NCI-H69 (cell line): ENCODE measurements at regions not wholly inside any gene's neighbourhood (a gene's known extent, or its start where the extent isn't known, plus 50 kb on each side); places are given as distances from the start of the nearest gene placed in this dataset.
"Not testable (repeated sequence)": the region's sequence is repeated elsewhere in the genome, so short reads cannot be mapped to it uniquely, and the experiment has no call there.

Experiments used
- DNase-seq: peaks from one replicate; lab custom pipeline; 2025; lab: John Stamatoyannopoulos, UW

- DNase-seq: no peak
These were observed 91.2 kb upstream of the ERCC6L2 start for GRCh38 chr9:95784318-95784717.

DNA sequence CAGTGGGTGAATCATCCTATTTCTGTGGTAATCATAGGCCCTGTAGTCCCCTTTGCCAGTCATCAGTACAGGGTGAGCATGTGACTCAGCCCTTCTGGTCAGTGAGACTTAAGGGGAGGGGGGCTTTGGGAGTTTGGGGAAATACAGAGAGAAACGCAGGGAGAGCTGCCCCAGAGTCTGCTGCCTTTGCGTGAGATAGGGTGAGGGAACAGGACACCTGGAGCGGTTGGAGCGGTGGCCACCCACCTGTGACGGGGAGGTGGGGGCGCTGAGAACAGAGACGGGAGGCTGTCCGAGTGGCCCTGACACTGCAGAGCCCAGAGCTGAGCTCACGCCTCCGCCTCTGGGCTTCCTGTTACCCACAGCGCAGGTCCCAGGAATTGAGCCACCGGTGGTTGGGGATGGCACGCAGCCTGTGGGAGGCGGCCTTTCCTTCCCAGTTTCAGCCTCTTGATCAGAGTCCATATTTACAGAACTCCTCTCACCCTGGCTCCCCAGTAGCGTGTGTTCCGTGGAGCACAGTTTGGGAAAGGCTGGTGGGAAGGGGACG lies 92.0 kb upstream of the ERCC6L2 start:
- DNase-seq: no peak

- DNase-seq: no peak
These were observed 94.7 kb upstream of the ERCC6L2 start for GRCh38 chr9:95780751-95781150.

DNA sequence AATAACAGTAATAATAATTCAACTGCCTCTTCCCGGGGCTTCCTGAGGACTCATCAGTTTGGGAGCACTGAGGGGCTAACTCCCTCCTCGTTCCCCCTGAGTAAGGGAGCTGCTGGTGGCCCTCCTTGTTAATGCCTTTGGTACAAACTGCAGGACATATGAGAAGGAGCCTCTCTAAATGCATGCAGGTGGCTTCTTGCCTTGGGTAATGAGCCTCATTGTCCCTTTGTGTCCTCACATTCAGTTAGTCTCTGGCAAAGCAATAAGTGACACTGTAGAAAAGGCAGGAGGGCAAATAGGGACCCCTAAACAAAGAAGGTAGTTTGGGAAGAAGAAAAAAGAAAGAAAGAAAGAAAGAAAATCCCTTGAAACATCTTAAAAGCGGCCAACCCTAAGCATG lies 95.4 kb upstream of the ERCC6L2 start:
- no peak for DNase-seq

- DNase-seq: not testable (repeated sequence)
These were observed 95.9 kb upstream of the ERCC6L2 start for GRCh38 chr9:95779597-95779996.

DNA sequence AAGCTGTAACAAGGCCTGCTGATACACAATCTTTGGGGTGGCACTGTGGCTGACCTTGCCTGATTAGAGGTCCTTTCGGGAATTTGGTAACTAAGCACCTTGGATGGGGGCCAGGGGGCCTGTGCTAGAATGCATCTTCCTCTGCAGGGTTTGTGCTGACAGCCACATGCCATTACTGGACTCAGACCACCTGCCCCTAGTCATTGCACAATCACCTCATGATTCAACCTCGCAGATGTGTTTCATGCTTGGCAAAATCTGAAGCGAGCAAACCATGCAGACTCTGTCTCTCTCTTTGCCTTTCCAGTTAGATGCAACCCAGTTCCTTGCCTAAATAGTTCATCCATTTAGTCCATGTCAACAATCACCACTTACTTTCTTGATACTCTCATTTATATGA lies 96.5 kb upstream of the ERCC6L2 start:
- DNase-seq: no peak

DNA sequence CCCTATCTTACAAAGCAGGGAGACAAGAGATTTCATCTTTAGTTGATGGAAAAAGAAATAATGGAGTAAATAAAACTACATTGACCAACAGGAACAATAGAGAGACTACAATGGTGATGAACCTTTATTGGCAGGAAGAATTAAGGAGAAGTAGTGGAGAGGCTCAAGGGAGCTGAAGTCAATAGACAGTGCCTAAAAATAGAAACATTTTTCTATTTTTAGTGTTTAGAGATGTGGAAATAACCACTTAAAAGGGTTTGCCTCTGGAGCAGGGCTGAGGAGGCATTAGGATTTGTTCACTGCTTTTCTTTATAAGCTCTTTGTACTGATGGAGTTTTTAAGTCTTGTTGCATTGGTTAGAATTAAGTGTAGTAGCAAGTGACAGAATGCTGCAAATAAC lies 98.4 kb upstream of the ERCC6L2 start:
- DNase-seq: no peak

DNA sequence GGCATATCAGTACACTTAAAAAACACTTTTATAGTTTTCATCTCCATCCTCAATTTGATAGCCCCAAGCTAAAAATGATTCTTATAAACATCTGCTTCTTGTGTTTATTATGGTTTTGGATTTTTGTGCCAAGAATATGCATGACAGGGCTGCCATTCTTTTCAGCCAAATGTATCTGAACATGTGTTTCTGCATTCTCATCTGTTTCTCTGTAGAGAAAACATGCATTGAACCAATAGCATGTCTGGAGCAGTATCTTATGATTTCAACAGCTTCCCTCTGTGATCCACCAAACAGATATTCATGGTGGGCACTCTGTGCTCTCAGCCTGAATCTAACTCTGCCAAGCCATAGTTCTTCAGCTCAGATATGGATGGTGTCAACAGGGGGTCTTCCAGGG lies 99.3 kb upstream of the ERCC6L2 start:
- DNase-seq: no peak

GRCh38 chr9:95775191-95775590 lies 100.3 kb upstream of the ERCC6L2 start:
- no peak for DNase-seq

GRCh38 chr9:95773053-95773418 lies 102.5 kb upstream of the ERCC6L2 start:
- DNase-seq: no peak

DNA sequence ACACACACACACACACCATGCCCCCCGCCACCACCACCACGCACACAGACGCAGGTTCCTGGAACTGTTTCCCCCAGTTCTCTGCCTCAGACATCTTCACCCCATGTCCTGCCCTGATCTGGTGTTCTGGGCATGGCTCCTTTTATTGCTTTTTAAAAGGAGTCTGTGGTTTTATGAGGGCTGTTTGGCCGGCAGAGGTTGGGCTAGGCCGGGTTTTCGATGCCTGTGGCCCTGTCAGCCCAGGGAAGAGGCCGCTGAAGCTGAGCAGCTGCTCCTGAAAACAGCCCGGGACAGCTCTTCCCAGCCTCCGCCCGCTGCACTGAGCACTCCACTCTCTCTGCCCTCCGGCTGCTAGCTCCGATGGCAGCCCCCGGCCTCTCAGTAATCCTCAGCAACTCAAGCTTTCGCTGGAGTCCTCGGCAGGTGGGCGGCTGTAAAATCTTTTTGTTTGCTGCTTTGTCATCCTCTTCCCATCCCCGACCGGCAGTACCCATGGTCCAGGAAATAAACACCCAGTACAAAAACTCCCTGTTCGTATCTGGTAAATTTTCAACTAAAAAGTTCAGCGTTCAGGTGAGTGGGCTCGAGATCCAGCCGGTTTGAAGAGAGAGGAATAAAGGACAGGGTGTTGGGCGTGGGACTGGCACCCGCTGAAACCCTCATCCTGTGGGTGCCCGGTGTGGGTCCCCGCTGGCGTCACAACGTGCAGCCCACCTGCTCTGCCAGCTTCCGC lies 103.0 kb upstream of the ERCC6L2 start:
- no peak for DNase-seq

DNA sequence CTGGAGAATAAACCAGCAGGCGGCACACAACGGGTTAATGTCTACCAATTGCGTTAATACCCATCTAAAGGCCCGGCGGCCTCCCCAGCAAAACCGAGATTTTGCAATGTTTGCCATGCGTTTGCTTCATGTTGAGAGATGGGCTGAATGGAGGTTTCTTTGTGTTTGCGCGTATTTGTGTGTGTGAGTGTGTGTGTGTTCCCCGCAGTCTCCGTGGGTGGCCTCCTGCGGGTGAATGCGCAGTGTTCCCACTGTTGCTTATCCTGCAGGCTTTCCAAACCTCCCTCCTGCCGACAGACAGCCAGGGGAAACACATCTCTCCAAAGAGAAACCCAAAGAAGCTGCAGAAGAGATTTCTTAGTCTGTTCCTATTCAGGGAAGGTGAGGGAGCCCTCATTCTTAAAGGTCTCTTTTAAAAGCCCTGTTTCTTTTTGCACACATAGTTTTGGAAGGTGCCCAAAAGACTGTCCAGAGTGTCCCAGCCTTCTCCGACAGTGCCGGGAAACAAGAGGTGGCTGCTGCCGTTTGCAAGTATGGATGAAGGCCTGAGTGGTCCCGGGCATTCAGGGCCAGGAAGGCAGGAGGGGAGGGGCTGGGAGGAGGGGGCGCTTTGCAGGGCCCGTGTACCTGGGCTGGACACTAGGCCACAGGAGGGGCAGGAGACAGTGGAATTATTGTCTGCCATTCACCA lies 103.8 kb upstream of the ERCC6L2 start:
- DNase-seq: peak; percentile 74

GRCh38 chr9:95770653-95771131 lies 104.8 kb upstream of the ERCC6L2 start:
- peak; percentile 40 for DNase-seq

GRCh38 chr9:95769909-95770433 lies 105.5 kb upstream of the ERCC6L2 start:
- DNase-seq: no peak

GRCh38 chr9:95769473-95769872 lies 106.0 kb upstream of the ERCC6L2 start:
- DNase-seq: no peak

DNA sequence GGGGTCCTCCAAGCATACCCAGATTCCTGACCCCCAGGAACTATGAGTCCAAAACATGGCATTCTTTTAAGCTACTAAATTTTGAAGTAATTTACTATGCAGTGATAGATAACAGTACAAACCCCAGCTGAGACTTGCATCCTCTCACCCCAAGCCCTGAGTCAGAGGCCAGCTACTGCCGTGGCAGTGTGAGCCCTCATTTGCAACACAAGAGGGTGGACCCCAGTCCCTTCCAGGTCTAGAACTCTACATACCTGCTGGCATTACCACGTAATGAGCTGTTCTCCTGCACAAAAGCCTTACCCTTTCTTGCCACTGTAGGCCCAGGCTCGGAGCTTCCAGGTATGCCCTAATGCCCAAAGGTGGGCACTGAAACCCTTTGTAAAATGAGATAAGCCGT lies 108.6 kb upstream of the ERCC6L2 start:
- DNase-seq: no peak

DNA sequence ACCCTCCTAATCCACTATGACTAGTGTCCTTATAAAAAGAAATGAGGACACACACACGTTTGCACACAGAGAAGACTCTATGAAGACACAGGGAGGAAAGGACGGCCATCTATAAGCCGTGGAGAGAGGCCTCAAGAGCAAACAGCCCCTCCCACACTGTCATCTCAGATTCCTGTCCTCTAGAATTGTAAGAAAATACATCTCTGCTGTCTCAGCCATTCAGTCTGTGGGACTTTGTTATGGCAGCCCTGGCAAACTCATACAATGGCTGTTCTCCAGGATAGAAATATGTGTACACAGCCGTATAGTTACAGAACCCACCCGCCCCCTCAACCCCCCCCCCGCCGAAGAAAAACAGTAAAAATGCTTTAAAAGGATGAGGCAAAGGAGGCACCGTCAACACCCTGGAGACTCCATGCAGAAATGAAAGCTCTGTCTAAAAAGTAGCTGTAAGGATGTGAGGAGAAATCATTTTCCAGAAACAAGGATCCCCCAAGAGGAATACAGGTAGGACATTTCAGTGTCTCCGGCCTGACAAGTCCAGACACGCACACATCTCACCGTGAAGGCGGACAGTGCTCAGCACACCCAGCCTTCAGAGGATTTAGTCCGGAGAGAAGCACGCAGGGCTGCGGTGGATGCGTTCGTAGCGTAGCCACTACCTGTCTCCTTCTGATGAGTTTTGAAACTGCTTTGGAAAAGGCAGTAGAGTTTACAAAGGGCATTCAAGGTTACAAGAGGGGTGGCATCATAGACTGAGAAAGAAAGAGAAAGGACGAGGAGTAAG lies 110.8 kb upstream of the ERCC6L2 start:
- DNase-seq: peak; percentile 90

DNA sequence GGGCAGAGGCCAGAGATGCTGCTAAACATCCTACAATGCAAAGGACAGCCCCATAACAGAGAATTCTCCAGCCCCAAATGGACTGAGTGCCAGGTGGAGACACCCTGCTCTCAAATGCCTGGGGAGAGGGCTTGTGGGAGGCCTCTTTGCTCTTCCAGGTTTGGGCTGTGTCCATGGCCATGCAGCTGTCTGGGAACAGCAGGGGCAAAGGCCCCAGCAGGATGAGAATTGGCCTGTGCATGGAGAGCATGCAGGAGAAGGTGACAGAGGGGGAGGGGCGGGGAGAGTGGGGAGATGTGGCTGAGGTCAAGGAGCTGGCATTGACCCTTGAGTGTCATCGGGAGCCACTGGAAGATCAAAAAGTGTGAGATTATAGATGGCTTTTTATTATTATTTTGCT lies 111.5 kb upstream of the ERCC6L2 start:
- DNase-seq: peak; percentile 34

GRCh38 chr9:95763006-95763405 lies 112.5 kb upstream of the ERCC6L2 start:
- DNase-seq: no peak

GRCh38 chr9:95762322-95762721 lies 113.2 kb upstream of the ERCC6L2 start:
- DNase-seq: no peak

GRCh38 chr9:95760791-95761190 lies 114.7 kb upstream of the ERCC6L2 start:
- no peak for DNase-seq

GRCh38 chr9:95757439-95757838 lies 118.1 kb upstream of the ERCC6L2 start:
- DNase-seq: no peak
